ENCODE measurements at regions not wholly inside any gene's neighbourhood (a gene's known extent, or its start where the extent isn't known, plus 50 kb on each side); places are given as distances from the start of the nearest gene placed in this dataset.

- TF ChIP-seq NRF1 (IDR thresholded peaks at IDR 0.05; ENCODE audit: low read depth, low read length), result no peak
- TF ChIP-seq BRCA1 (IDR thresholded peaks at IDR 0.05; ENCODE audit: low read depth, low read length), result no peak
These were observed 441.4 kb upstream of the CELF4 start (continued) for GRCh38 chr18:38007026-38007425.

All from H1 (cell line).